ENCODE measurements at regions not wholly inside any gene's neighbourhood (a gene's known extent, or its start where the extent isn't known, plus 50 kb on each side); places are given as distances from the start of the nearest gene placed in this dataset.

GRCh38 chr2:94939349-94939748 lies 68.1 kb downstream of the TEKT4 start:
- TF ChIP-seq CTCF (IDR thresholded peaks at IDR 0.05; ENCODE audit: low read depth, low read length, missing control alignments), result no peak
- H3K4me3 ChIP-seq (ENCODE audit: low read depth, low read length), result no peak overlapping the region
- DNase-seq (ENCODE audit: low read depth), result no peak
- in situ Hi-C loops (cut with HindIII; ENCODE audit: low sequenced_read_pairs), result no loop called here

- H3K4me3 ChIP-seq (ENCODE audit: low read depth, low read length), result no peak overlapping the region
- in situ Hi-C loops (cut with HindIII; ENCODE audit: low sequenced_read_pairs), result no loop called here
- TF ChIP-seq CTCF (IDR thresholded peaks at IDR 0.05; ENCODE audit: low read depth, low read length, missing control alignments), result no peak
- no peak for DNase-seq (ENCODE audit: low read depth)
Measured at GRCh38 chr2:94947097-94948016, 76.1 kb downstream of the TEKT4 start.

GRCh38 chr2:94955702-94956101 lies 69.8 kb upstream of the MAL start:
- no peak for TF ChIP-seq CTCF (IDR thresholded peaks at IDR 0.05; ENCODE audit: low read depth, low read length, missing control alignments)
- no peak for DNase-seq (ENCODE audit: low read depth)
- no peak overlapping the region for H3K4me3 ChIP-seq (ENCODE audit: low read depth, low read length)
- in situ Hi-C loops (cut with HindIII; ENCODE audit: low sequenced_read_pairs), result no loop called here

- DNase-seq (ENCODE audit: low read depth), result no peak
Measured at GRCh38 chr2:94956797-94957391, 68.6 kb upstream of the MAL start.

GRCh38 chr2:94958245-94958644 lies 67.3 kb upstream of the MAL start:
- in situ Hi-C loops (cut with HindIII; ENCODE audit: low sequenced_read_pairs), result no loop called here
- DNase-seq (ENCODE audit: low read depth), result no peak
- no peak for TF ChIP-seq CTCF (IDR thresholded peaks at IDR 0.05; ENCODE audit: low read depth, low read length, missing control alignments)
- no peak overlapping the region for H3K4me3 ChIP-seq (ENCODE audit: low read depth, low read length)

More at GRCh38 chr2:94956797-94957391, 68.6 kb upstream of the MAL start:
- peak; percentile 92 for TF ChIP-seq CTCF (IDR thresholded peaks at IDR 0.05; ENCODE audit: low read depth, low read length, missing control alignments)
- no peak overlapping the region for H3K4me3 ChIP-seq (ENCODE audit: low read depth, low read length)
- in situ Hi-C loops (cut with HindIII; ENCODE audit: low sequenced_read_pairs), result no loop called here

GRCh38 chr2:94960266-94960665 lies 65.2 kb upstream of the MAL start:
- in situ Hi-C loops (cut with HindIII; ENCODE audit: low sequenced_read_pairs), result no loop called here
- no peak overlapping the region for H3K4me3 ChIP-seq (ENCODE audit: low read depth, low read length)
- TF ChIP-seq CTCF (IDR thresholded peaks at IDR 0.05; ENCODE audit: low read depth, low read length, missing control alignments), result no peak
- DNase-seq (ENCODE audit: low read depth), result no peak
